ENCODE measurements at regions not wholly inside any gene's neighbourhood (a gene's known extent, or its start where the extent isn't known, plus 50 kb on each side); places are given as distances from the start of the nearest gene placed in this dataset.

- 67% methylated on average over 1 of the region's 6 CpGs for WGBS (ENCODE audit: insufficient coverage)
- no peaks in the 10 kb centered on the region for H3K79me2 ChIP-seq (ENCODE audit: control insufficient read depth, insufficient read depth, low read length)
- H3K9ac ChIP-seq (ENCODE audit: low read length), result no peak overlapping the region
- intact Hi-C loops (cut with micrococcal nuclease), result no loop called here
- ChIA-PET CTCF (interaction anchor here (0.7 kb wide), 1 partner anchor 75 kb away, joined by 3 read pairs; no protein-coding TSS in a partner anchor), POLR2A (no interaction called here)
- no peaks in the 10 kb centered on the region for H3K4me1 ChIP-seq (ENCODE audit: control insufficient read depth in 2 of 2, insufficient read depth in 2 of 2, low read length in 2 of 2)
- no peaks in the 10 kb centered on the region for H3K36me3 ChIP-seq (replicated peaks in 1 of 2; ENCODE audit: control extremely low read depth in 1 of 2, control insufficient read depth in 1 of 2, extremely low read depth in 1 of 2, insufficient read depth in 2 of 2, low read length in 1 of 2)
- Mint-ChIP-seq H3K4me3 (no peak overlapping the region), H3K9me3 (ENCODE audit: insufficient read depth) (no peaks in the 10 kb centered on the region), H3K4me1 (no peaks in the 10 kb centered on the region), H3K27me3 (no peaks in the 10 kb centered on the region), H3K27ac (no peak overlapping the region)
- H3K27ac ChIP-seq (ENCODE audit: low read length in 2 of 2), result no peak overlapping the region
- H3K27me3 ChIP-seq (replicated peaks in 1 of 4; ENCODE audit: control extremely low read depth in 1 of 4, control insufficient read depth in 3 of 4, insufficient read depth in 4 of 4, low read length in 3 of 4), result no peaks in the 10 kb centered on the region
- no peaks in the 10 kb centered on the region for H4K20me1 ChIP-seq (ENCODE audit: control insufficient read depth, insufficient read depth, low read length, poor library complexity, severe bottlenecking)
- no peak overlapping the region for H2AFZ ChIP-seq (ENCODE audit: insufficient read depth, low read depth, low read length, poor library complexity, severe bottlenecking)
- TF ChIP-seq EZH2 (IDR thresholded peaks at IDR 0.05; ENCODE audit: borderline replicate concordance, insufficient read depth, low read depth, low read length, poor library complexity, severe bottlenecking), result no peak
- TF ChIP-seq CTCF (IDR thresholded peaks at IDR 0.05), result no peak
- H3K4me3 ChIP-seq (ENCODE audit: control extremely low read depth in 1 of 5, extremely low read depth in 1 of 5, insufficient read depth in 1 of 5, low read depth in 2 of 5, low read length in 4 of 5), result no peak overlapping the region
- H3K9me3 ChIP-seq (ENCODE audit: control extremely low read depth in 1 of 3, control insufficient read depth in 2 of 3, insufficient read depth in 1 of 3, low read length in 2 of 3), result no peaks in the 10 kb centered on the region
- H3K4me2 ChIP-seq (replicated peaks; ENCODE audit: low read depth, low read length, poor library complexity, severe bottlenecking), result no peak overlapping the region
- DNase-seq (no peak), ATAC-seq (ENCODE audit: low read depth) (no peak)
Measured at GRCh38 chr6:21742238-21742660, 148.7 kb downstream of the SOX4 start.

- Histone ChIP-seq H3K27me3 (replicated peaks in 1 of 4; ENCODE audit: control extremely low read depth in 1 of 4, control insufficient read depth in 3 of 4, insufficient read depth in 4 of 4, low read length in 3 of 4) (no peaks in the 10 kb centered on the region), H4K20me1 (ENCODE audit: control insufficient read depth, insufficient read depth, low read length, poor library complexity, severe bottlenecking) (no peaks in the 10 kb centered on the region), H3K9me3 (ENCODE audit: control extremely low read depth in 1 of 3, control insufficient read depth in 2 of 3, insufficient read depth in 1 of 3, low read length in 2 of 3) (no peaks in the 10 kb centered on the region), H3K79me2 (ENCODE audit: control insufficient read depth, insufficient read depth, low read length) (no peaks in the 10 kb centered on the region), H3K9ac (ENCODE audit: low read length) (no peak overlapping the region), H3K4me1 (ENCODE audit: control insufficient read depth in 2 of 2, insufficient read depth in 2 of 2, low read length in 2 of 2) (no peaks in the 10 kb centered on the region), H3K36me3 (replicated peaks in 1 of 2; ENCODE audit: control extremely low read depth in 1 of 2, control insufficient read depth in 1 of 2, extremely low read depth in 1 of 2, insufficient read depth in 2 of 2, low read length in 1 of 2) (no peaks in the 10 kb centered on the region), H2AFZ (ENCODE audit: insufficient read depth, low read depth, low read length, poor library complexity, severe bottlenecking) (no peak overlapping the region), H3K4me3 (ENCODE audit: control extremely low read depth in 1 of 5, extremely low read depth in 1 of 5, insufficient read depth in 1 of 5, low read depth in 2 of 5, low read length in 4 of 5) (no peak overlapping the region), H3K4me2 (replicated peaks; ENCODE audit: low read depth, low read length, poor library complexity, severe bottlenecking) (no peak overlapping the region), H3K27ac (ENCODE audit: low read length in 2 of 2) (no peak overlapping the region)
- intact Hi-C loops (cut with micrococcal nuclease), result no loop called here
- Mint-ChIP-seq H3K9me3 (ENCODE audit: insufficient read depth) (no peaks in the 10 kb centered on the region), H3K27ac (no peak overlapping the region), H3K4me3 (no peak overlapping the region), H3K4me1 (no peaks in the 10 kb centered on the region), H3K27me3 (no peaks in the 10 kb centered on the region)
- WGBS (ENCODE audit: insufficient coverage), result 100% methylated on average over 1 of the region's 1 CpG
- ATAC-seq (ENCODE audit: low read depth) (no peak), DNase-seq (no peak)
- ChIA-PET POLR2A (no interaction called here), CTCF (no interaction called here)
- TF ChIP-seq CTCF (IDR thresholded peaks at IDR 0.05) (no peak), EZH2 (IDR thresholded peaks at IDR 0.05; ENCODE audit: borderline replicate concordance, insufficient read depth, low read depth, low read length, poor library complexity, severe bottlenecking) (no peak)
Measured at GRCh38 chr6:21744331-21744730, 150.8 kb downstream of the SOX4 start.

Measured in B cell (primary cell).